ENCODE measurements at regions not wholly inside any gene's neighbourhood (a gene's known extent, or its start where the extent isn't known, plus 50 kb on each side); places are given as distances from the start of the nearest gene placed in this dataset.

GRCh38 chr3:177318559-177318958 is 121.3 kb upstream of the TBL1XR1 start:
- H3K9me3 ChIP-seq (ENCODE audit: control insufficient read depth, low read length): no peaks in the 10 kb centered on the region
- H3K27ac ChIP-seq (ENCODE audit: insufficient read depth, low read length, poor library complexity, severe bottlenecking): no peak overlapping the region
- peaks cover 5% of the 10 kb centered on the region for H3K4me1 ChIP-seq (ENCODE audit: control insufficient read depth, insufficient read depth, low read length, poor library complexity, severe bottlenecking)
- no peak for DNase-seq
- H3K36me3 ChIP-seq (ENCODE audit: control insufficient read depth, insufficient read depth, low read length): no peaks in the 10 kb centered on the region
- H3K4me3 ChIP-seq (ENCODE audit: insufficient read depth, low read depth, low read length, poor library complexity, severe bottlenecking): no peak overlapping the region
- no peaks in the 10 kb centered on the region for H3K27me3 ChIP-seq (replicated peaks; ENCODE audit: control insufficient read depth, insufficient read depth, low read length, poor library complexity, severe bottlenecking)

GRCh38 chr3:177320765-177321247 is 123.5 kb upstream of the TBL1XR1 start:
- Histone ChIP-seq H3K27me3 (replicated peaks; ENCODE audit: control insufficient read depth, insufficient read depth, low read length, poor library complexity, severe bottlenecking) (no peaks in the 10 kb centered on the region), H3K36me3 (ENCODE audit: control insufficient read depth, insufficient read depth, low read length) (no peaks in the 10 kb centered on the region), H3K27ac (ENCODE audit: insufficient read depth, low read length, poor library complexity, severe bottlenecking) (no peak overlapping the region), H3K9me3 (ENCODE audit: control insufficient read depth, low read length) (no peaks in the 10 kb centered on the region), H3K4me1 (ENCODE audit: control insufficient read depth, insufficient read depth, low read length, poor library complexity, severe bottlenecking) (peaks cover 5% of the 10 kb centered on the region), H3K4me3 (ENCODE audit: insufficient read depth, low read depth, low read length, poor library complexity, severe bottlenecking) (no peak overlapping the region)
- no peak for DNase-seq

- no peaks in the 10 kb centered on the region for H3K9me3 ChIP-seq (ENCODE audit: control insufficient read depth, low read length)
- no peak for DNase-seq
- no peak overlapping the region for H3K27ac ChIP-seq (ENCODE audit: insufficient read depth, low read length, poor library complexity, severe bottlenecking)
- H3K36me3 ChIP-seq (ENCODE audit: control insufficient read depth, insufficient read depth, low read length): no peaks in the 10 kb centered on the region
- H3K4me3 ChIP-seq (ENCODE audit: insufficient read depth, low read depth, low read length, poor library complexity, severe bottlenecking): no peak overlapping the region
- peaks cover 5% of the 10 kb centered on the region for H3K4me1 ChIP-seq (ENCODE audit: control insufficient read depth, insufficient read depth, low read length, poor library complexity, severe bottlenecking)
- H3K27me3 ChIP-seq (replicated peaks; ENCODE audit: control insufficient read depth, insufficient read depth, low read length, poor library complexity, severe bottlenecking): no peaks in the 10 kb centered on the region
These were observed 124.5 kb upstream of the TBL1XR1 start for GRCh38 chr3:177321819-177322218.

- H3K27me3 ChIP-seq (replicated peaks; ENCODE audit: control insufficient read depth, insufficient read depth, low read length, poor library complexity, severe bottlenecking): no peaks in the 10 kb centered on the region
- DNase-seq: no peak
- H3K9me3 ChIP-seq (ENCODE audit: control insufficient read depth, low read length): no peaks in the 10 kb centered on the region
- H3K4me1 ChIP-seq (ENCODE audit: control insufficient read depth, insufficient read depth, low read length, poor library complexity, severe bottlenecking): peaks cover 5% of the 10 kb centered on the region
- H3K36me3 ChIP-seq (ENCODE audit: control insufficient read depth, insufficient read depth, low read length): no peaks in the 10 kb centered on the region
- H3K4me3 ChIP-seq (ENCODE audit: insufficient read depth, low read depth, low read length, poor library complexity, severe bottlenecking): no peak overlapping the region
- H3K27ac ChIP-seq (ENCODE audit: insufficient read depth, low read length, poor library complexity, severe bottlenecking): no peak overlapping the region
These were observed 125.6 kb upstream of the TBL1XR1 start for GRCh38 chr3:177322881-177323280.

GRCh38 chr3:177329854-177330253 is 132.6 kb upstream of the TBL1XR1 start:
- Histone ChIP-seq H3K36me3 (ENCODE audit: control insufficient read depth, insufficient read depth, low read length) (no peaks in the 10 kb centered on the region), H3K4me3 (ENCODE audit: insufficient read depth, low read depth, low read length, poor library complexity, severe bottlenecking) (no peak overlapping the region), H3K4me1 (ENCODE audit: control insufficient read depth, insufficient read depth, low read length, poor library complexity, severe bottlenecking) (no peaks in the 10 kb centered on the region), H3K27me3 (replicated peaks; ENCODE audit: control insufficient read depth, insufficient read depth, low read length, poor library complexity, severe bottlenecking) (no peaks in the 10 kb centered on the region), H3K27ac (ENCODE audit: insufficient read depth, low read length, poor library complexity, severe bottlenecking) (no peak overlapping the region), H3K9me3 (ENCODE audit: control insufficient read depth, low read length) (no peaks in the 10 kb centered on the region)
- no peak for DNase-seq

GRCh38 chr3:177330779-177331178 is 133.5 kb upstream of the TBL1XR1 start:
- Histone ChIP-seq H3K4me3 (ENCODE audit: insufficient read depth, low read depth, low read length, poor library complexity, severe bottlenecking) (no peak overlapping the region), H3K27me3 (replicated peaks; ENCODE audit: control insufficient read depth, insufficient read depth, low read length, poor library complexity, severe bottlenecking) (no peaks in the 10 kb centered on the region), H3K4me1 (ENCODE audit: control insufficient read depth, insufficient read depth, low read length, poor library complexity, severe bottlenecking) (no peaks in the 10 kb centered on the region), H3K36me3 (ENCODE audit: control insufficient read depth, insufficient read depth, low read length) (no peaks in the 10 kb centered on the region), H3K27ac (ENCODE audit: insufficient read depth, low read length, poor library complexity, severe bottlenecking) (no peak overlapping the region), H3K9me3 (ENCODE audit: control insufficient read depth, low read length) (no peaks in the 10 kb centered on the region)
- no peak for DNase-seq

DNA sequence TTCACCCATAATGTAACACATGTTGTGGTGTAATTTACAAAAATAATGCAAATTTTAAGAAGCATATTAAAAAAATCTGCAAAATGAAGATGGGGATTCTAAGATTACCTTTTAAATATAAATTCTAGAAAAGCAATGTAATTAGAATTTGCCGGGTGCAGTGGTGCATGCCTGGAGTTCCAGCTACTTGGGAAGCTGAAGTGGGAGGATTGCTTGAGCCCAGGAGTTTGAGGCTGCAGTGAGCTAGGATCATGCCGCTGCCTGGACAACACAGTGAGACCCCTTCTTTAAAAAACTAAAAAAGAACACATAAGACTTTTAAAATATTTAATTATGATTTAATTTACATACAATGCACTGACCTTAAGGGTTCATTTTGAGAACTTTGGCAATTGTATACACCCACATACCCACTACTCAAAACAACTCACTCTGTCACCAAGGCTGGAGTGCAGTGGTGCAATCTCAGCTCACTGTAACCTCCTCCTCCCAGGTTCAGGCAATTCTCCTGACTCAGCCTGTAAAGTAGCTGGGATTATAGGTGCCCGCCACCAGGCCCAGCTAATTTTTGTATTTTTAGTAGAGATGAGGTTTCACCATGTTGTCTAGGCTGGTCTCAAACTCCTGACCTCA is 134.0 kb upstream of the TBL1XR1 start:
- DNase-seq: no peak
- no peak overlapping the region for H3K27ac ChIP-seq (ENCODE audit: insufficient read depth, low read length, poor library complexity, severe bottlenecking)
- no peak overlapping the region for H3K4me3 ChIP-seq (ENCODE audit: insufficient read depth, low read depth, low read length, poor library complexity, severe bottlenecking)
- no peaks in the 10 kb centered on the region for H3K27me3 ChIP-seq (replicated peaks; ENCODE audit: control insufficient read depth, insufficient read depth, low read length, poor library complexity, severe bottlenecking)
- no peaks in the 10 kb centered on the region for H3K9me3 ChIP-seq (ENCODE audit: control insufficient read depth, low read length)
- no peaks in the 10 kb centered on the region for H3K4me1 ChIP-seq (ENCODE audit: control insufficient read depth, insufficient read depth, low read length, poor library complexity, severe bottlenecking)
- H3K36me3 ChIP-seq (ENCODE audit: control insufficient read depth, insufficient read depth, low read length): no peaks in the 10 kb centered on the region

DNA sequence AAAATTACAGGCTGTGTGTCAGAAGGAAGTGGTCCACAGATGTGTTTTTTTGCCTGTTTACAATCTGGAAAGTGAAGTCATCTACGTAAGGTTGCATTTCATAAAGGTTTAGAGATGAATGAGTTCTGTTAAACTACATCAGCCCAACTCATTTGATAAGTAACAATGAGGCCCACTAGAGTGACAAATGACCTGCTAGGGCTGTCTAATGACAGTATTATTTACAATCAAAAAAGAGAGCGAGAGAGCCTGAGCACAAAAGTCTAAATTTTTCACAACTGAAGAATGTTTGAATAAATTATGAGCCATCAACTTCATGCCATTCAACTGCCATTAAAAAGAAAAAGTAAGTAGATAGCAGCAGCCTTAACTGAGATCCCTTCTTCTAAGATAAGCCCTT is 135.7 kb upstream of the TBL1XR1 start:
- H3K4me3 ChIP-seq (ENCODE audit: insufficient read depth, low read depth, low read length, poor library complexity, severe bottlenecking): no peak overlapping the region
- H3K36me3 ChIP-seq (ENCODE audit: control insufficient read depth, insufficient read depth, low read length): no peaks in the 10 kb centered on the region

DNA sequence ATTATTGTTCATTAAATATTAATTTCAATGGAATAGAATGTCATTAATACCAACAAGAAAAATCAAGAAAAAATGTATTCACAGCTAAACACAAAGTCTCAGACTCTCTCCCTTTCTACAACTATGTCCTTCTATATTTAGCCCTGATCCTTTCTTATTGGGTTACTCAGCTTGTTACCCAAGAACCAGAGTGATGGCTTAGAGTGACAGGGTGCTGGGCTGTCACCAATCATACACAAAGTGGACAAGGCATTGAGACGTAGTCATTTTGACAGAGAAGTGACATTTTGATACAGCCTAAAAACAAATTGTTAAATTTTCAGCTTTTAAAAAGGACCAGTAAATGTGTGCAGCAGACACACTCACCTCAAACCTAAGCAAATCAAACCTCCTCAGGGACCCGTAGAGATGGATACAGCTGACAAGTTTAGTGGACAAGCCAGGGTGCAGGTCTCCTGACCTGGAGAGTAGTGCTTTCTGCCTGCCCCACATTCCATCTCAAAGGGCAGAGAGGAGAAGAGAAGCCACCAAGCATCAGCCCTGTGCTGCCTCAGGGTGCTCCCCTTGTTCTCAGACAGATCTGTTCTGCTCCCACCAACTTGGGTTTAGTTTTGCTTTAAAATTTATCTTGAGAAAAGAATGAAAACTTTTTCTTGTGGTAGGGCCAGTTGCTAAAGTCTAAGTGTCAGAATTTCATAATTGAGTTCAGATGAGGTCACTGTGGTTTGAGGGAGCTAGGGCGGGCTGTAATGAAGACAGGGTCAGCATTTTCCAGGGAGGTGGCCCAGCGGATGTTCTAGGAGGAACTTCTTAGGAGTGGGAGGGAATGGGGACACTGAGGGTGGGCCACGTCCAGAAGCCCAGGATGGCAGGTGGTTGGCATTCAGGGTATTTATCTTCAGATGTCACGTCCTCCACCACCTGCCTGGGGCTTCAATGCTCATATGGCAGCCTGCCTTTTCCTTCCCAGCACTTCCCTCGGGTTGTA is 136.5 kb upstream of the TBL1XR1 start:
- Histone ChIP-seq H3K4me3 (ENCODE audit: insufficient read depth, low read depth, low read length, poor library complexity, severe bottlenecking) (no peak overlapping the region), H3K4me1 (ENCODE audit: control insufficient read depth, insufficient read depth, low read length, poor library complexity, severe bottlenecking) (peaks cover 3% of the 10 kb centered on the region), H3K9me3 (ENCODE audit: control insufficient read depth, low read length) (no peaks in the 10 kb centered on the region), H3K27me3 (replicated peaks; ENCODE audit: control insufficient read depth, insufficient read depth, low read length, poor library complexity, severe bottlenecking) (no peaks in the 10 kb centered on the region), H3K27ac (ENCODE audit: insufficient read depth, low read length, poor library complexity, severe bottlenecking) (no peak overlapping the region), H3K36me3 (ENCODE audit: control insufficient read depth, insufficient read depth, low read length) (no peaks in the 10 kb centered on the region)
- DNase-seq: no peak

More for the DNA sequence above, 135.7 kb upstream of the TBL1XR1 start:
- DNase-seq: no peak
- Histone ChIP-seq H3K4me1 (ENCODE audit: control insufficient read depth, insufficient read depth, low read length, poor library complexity, severe bottlenecking) (peaks cover 1% of the 10 kb centered on the region), H3K9me3 (ENCODE audit: control insufficient read depth, low read length) (no peaks in the 10 kb centered on the region), H3K27ac (ENCODE audit: insufficient read depth, low read length, poor library complexity, severe bottlenecking) (no peak overlapping the region), H3K27me3 (replicated peaks; ENCODE audit: control insufficient read depth, insufficient read depth, low read length, poor library complexity, severe bottlenecking) (no peaks in the 10 kb centered on the region)

DNA sequence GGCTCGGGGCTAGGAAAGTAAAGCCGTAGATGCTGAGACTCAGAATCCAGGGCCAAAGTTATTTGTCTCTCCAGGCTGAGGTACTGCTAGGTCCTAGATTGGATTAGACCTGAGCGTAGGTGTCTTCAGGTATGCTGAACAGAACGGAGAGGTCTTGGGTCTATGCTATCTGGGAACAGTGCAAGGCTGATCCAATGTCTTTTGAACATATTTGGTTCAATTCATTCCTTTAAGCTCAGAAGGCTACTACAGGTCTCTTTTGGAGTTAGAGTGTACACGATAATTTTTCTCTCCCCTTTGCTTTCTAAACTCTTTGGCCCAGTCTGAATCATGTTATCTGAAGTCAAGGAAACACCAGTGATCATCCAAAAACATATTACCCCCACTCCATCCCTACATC is 137.5 kb upstream of the TBL1XR1 start:
- H3K27me3 ChIP-seq (replicated peaks; ENCODE audit: control insufficient read depth, insufficient read depth, low read length, poor library complexity, severe bottlenecking): no peaks in the 10 kb centered on the region

More for the DNA sequence above, 137.5 kb upstream of the TBL1XR1 start:
- no peak overlapping the region for H3K27ac ChIP-seq (ENCODE audit: insufficient read depth, low read length, poor library complexity, severe bottlenecking)
- no peak overlapping the region for H3K4me3 ChIP-seq (ENCODE audit: insufficient read depth, low read depth, low read length, poor library complexity, severe bottlenecking)
- H3K4me1 ChIP-seq (ENCODE audit: control insufficient read depth, insufficient read depth, low read length, poor library complexity, severe bottlenecking): peaks cover 3% of the 10 kb centered on the region
- no peaks in the 10 kb centered on the region for H3K36me3 ChIP-seq (ENCODE audit: control insufficient read depth, insufficient read depth, low read length)
- DNase-seq: no peak
- H3K9me3 ChIP-seq (ENCODE audit: control insufficient read depth, low read length): no peaks in the 10 kb centered on the region
